Neural cell (in vitro differentiated cells): ENCODE measurements at regions not wholly inside any gene's neighbourhood (a gene's known extent, or its start where the extent isn't known, plus 50 kb on each side); places are given as distances from the start of the nearest gene placed in this dataset.

ENCODE experiments used
- H2AFZ ChIP-seq: fragments of 200-600, 300-800 bp; sonication (generic), shearing (Covaris generic); 2 replicates; pipeline ENCODE4 v1.6.0; 2014; ENCODE audit warnings: low read depth, mild to moderate bottlenecking, antibody characterized with exemption, low read length, moderate library complexity
- H3F3A ChIP-seq: fragments of 200-600 bp; shearing (Covaris generic); 2 replicates; pipeline ENCODE4 v1.6.1; 2016; ENCODE audit warnings: mild to moderate bottlenecking, moderate library complexity, mixed read lengths, antibody characterized with exemption, low read length; ENCODE audit not compliant: insufficient read depth, poor library complexity, severe bottlenecking
- H3K27ac ChIP-seq: fragments of 200-600, 300-800 bp; sonication (generic), shearing (Covaris generic); 2 replicates; pipeline ENCODE4 v1.5.1; 2014; ENCODE audit warnings: mild to moderate bottlenecking, low read length, moderate library complexity
- H3K27me3 ChIP-seq: fragments of 300-800, 200-600 bp; sonication (generic), shearing (Covaris generic); 2 replicates; pipeline ENCODE4 v1.6.0; 2014; ENCODE audit warnings: mild to moderate bottlenecking, low read depth, low read length, moderate library complexity; ENCODE audit not compliant: insufficient read depth
- H3K36me3 ChIP-seq: fragments of 300-800, 200-600 bp; sonication (generic), shearing (Covaris generic); 2 replicates; pipeline ENCODE4 v1.5.1; 2014; ENCODE audit warnings: mild to moderate bottlenecking, antibody characterized with exemption, low read length, moderate library complexity; ENCODE audit not compliant: insufficient read depth
- H3K4me2 ChIP-seq: fragments of 300-800, 200-600 bp; sonication (generic), shearing (Covaris generic); 2 replicates; pipeline ENCODE4 v1.6.0; 2014; ENCODE audit warnings: mild to moderate bottlenecking, low read length
- H3K4me3 ChIP-seq: fragments of 300-800, 200-600 bp; sonication (generic), shearing (Covaris generic); 2 replicates; pipeline ENCODE4 v1.5.1; 2014; ENCODE audit warnings: mild to moderate bottlenecking, low read length, moderate library complexity
- H3K79me2 ChIP-seq: fragments of 200-600 bp; shearing (Covaris generic); replicated peaks from 2 replicates; pipeline ENCODE4 v1.6.0; 2014; ENCODE audit warnings: mild to moderate bottlenecking, low read length, moderate library complexity; ENCODE audit not compliant: insufficient read depth
- H3K9ac ChIP-seq: fragments of 300-800, 200-600 bp; sonication (generic), shearing (Covaris generic); 2 replicates; pipeline ENCODE4 v1.6.1; 2016; ENCODE audit warnings: mild to moderate bottlenecking, low read length, mixed read lengths
- H3K9me2 ChIP-seq: fragments of 200-600 bp; shearing (Covaris generic); 2 replicates; pipeline ENCODE4 v1.6.1; 2016; ENCODE audit warnings: mild to moderate bottlenecking, low read length, mixed read lengths; ENCODE audit not compliant: insufficient read depth
- H3K9me3 ChIP-seq: fragments of 200-600, 300-800 bp; sonication (generic), shearing (Covaris generic); 2 replicates; pipeline ENCODE4 v1.6.1; 2016; ENCODE audit warnings: mild to moderate bottlenecking, mixed run types, low read length, moderate library complexity, mixed read lengths
- H4K20me1 ChIP-seq: fragments of 200-600 bp; shearing (Covaris generic); 2 replicates; pipeline ENCODE4 v1.6.1; 2016; ENCODE audit warnings: mild to moderate bottlenecking, mixed run types; ENCODE audit not compliant: insufficient read depth
- EP300 ChIP-seq: fragments of 450-650 bp; conservative IDR thresholded peaks from 2 replicates; pipeline ENCODE4 v1.6.1; 2014; ENCODE audit warnings: antibody characterized with exemption, mild to moderate bottlenecking, moderate library complexity; ENCODE audit not compliant: poor library complexity, severe bottlenecking
- EZH2 ChIP-seq: fragments of 200-600, 300-800 bp; shearing (Covaris generic), sonication (generic); IDR thresholded peaks from 2 replicates; pipeline ENCODE4 v1.6.1; 2014; ENCODE audit warnings: antibody characterized with exemption, low read length, borderline replicate concordance, mild to moderate bottlenecking; ENCODE audit not compliant: insufficient read depth, poor library complexity, severe bottlenecking
- MXI1 ChIP-seq: fragments of 450-650 bp; conservative IDR thresholded peaks from 2 replicates; pipeline ENCODE4 v1.6.1; 2014; ENCODE audit warnings: antibody characterized with exemption, mild to moderate bottlenecking; ENCODE audit not compliant: poor library complexity, severe bottlenecking
- POLR2AphosphoS5 ChIP-seq: IDR thresholded peaks from 2 replicates; pipeline ENCODE4 v1.6.1; 2012
- RAD21 ChIP-seq: fragments of 450-650 bp; conservative IDR thresholded peaks from 2 replicates; pipeline ENCODE4 v1.6.1; 2014; ENCODE audit warnings: antibody characterized with exemption, mild to moderate bottlenecking, moderate library complexity
- SMC3 ChIP-seq: fragments of 450-650 bp; conservative IDR thresholded peaks from 2 replicates; pipeline ENCODE4 v1.6.1; 2014; ENCODE audit warnings: antibody characterized with exemption, mild to moderate bottlenecking, moderate library complexity; ENCODE audit not compliant: poor library complexity
- TAF1 ChIP-seq: IDR thresholded peaks from 2 replicates; pipeline ENCODE4 v1.6.1; 2012; ENCODE audit warnings: low read depth
- TF ChIP-seq, protein P1 (sequence below): fragments of 450-650 bp; IDR thresholded peaks from 2 replicates; pipeline ENCODE4 v1.5.1; 2014; ENCODE audit warnings: antibody characterized with exemption, mild to moderate bottlenecking, moderate library complexity; ENCODE audit not compliant: poor library complexity, severe bottlenecking
- TF ChIP-seq, protein P2 (sequence below): IDR thresholded peaks from 2 replicates; pipeline ENCODE4 v1.6.1; 2012; ENCODE audit warnings: borderline replicate concordance

DNA sequence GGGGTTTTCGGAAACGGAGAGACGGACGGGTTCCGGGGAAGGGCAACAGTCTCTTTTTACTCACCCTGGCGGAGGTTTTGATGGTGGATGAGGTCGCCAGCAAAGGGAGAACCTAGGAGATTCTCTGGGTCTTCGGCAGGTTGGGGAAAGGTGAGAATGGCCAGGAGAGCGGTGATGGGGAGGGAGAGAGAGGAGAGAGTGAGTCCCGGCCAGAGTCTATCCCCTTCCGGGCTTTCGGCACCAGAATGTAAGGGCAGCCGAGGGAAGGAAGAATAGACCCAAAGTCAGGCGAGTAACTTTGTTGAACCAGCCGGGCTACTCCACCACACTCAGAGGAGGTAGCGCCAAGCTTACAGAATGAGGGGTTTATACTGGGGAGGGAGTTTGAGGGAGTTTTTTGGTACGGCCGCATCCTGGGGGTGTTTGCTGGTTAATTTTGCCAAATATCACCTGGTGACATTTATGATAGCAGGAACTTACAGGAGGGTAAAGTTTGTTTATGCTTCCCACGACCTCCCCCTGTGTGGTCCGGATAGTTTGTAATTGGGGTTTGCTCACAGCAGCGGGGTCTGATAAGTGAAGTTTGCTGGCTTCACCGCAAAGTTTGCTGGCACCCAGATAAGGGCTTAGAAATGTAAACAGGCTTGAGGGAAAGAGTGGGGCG, 141.1 kb upstream of the ETV3 start:
- H2AFZ ChIP-seq, result no peak overlapping the region
- no peak for TF ChIP-seq RAD21
- TF ChIP-seq TAF1, result no peak
- no peak for TF ChIP-seq MXI1
- TF ChIP-seq, protein P1, sequence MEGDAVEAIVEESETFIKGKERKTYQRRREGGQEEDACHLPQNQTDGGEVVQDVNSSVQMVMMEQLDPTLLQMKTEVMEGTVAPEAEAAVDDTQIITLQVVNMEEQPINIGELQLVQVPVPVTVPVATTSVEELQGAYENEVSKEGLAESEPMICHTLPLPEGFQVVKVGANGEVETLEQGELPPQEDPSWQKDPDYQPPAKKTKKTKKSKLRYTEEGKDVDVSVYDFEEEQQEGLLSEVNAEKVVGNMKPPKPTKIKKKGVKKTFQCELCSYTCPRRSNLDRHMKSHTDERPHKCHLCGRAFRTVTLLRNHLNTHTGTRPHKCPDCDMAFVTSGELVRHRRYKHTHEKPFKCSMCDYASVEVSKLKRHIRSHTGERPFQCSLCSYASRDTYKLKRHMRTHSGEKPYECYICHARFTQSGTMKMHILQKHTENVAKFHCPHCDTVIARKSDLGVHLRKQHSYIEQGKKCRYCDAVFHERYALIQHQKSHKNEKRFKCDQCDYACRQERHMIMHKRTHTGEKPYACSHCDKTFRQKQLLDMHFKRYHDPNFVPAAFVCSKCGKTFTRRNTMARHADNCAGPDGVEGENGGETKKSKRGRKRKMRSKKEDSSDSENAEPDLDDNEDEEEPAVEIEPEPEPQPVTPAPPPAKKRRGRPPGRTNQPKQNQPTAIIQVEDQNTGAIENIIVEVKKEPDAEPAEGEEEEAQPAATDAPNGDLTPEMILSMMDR, result no peak
- no peak for TF ChIP-seq SMC3
- TF ChIP-seq EZH2, result no peak
- TF ChIP-seq POLR2AphosphoS5, result no peak
- TF ChIP-seq, protein P2, sequence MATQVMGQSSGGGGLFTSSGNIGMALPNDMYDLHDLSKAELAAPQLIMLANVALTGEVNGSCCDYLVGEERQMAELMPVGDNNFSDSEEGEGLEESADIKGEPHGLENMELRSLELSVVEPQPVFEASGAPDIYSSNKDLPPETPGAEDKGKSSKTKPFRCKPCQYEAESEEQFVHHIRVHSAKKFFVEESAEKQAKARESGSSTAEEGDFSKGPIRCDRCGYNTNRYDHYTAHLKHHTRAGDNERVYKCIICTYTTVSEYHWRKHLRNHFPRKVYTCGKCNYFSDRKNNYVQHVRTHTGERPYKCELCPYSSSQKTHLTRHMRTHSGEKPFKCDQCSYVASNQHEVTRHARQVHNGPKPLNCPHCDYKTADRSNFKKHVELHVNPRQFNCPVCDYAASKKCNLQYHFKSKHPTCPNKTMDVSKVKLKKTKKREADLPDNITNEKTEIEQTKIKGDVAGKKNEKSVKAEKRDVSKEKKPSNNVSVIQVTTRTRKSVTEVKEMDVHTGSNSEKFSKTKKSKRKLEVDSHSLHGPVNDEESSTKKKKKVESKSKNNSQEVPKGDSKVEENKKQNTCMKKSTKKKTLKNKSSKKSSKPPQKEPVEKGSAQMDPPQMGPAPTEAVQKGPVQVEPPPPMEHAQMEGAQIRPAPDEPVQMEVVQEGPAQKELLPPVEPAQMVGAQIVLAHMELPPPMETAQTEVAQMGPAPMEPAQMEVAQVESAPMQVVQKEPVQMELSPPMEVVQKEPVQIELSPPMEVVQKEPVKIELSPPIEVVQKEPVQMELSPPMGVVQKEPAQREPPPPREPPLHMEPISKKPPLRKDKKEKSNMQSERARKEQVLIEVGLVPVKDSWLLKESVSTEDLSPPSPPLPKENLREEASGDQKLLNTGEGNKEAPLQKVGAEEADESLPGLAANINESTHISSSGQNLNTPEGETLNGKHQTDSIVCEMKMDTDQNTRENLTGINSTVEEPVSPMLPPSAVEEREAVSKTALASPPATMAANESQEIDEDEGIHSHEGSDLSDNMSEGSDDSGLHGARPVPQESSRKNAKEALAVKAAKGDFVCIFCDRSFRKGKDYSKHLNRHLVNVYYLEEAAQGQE, result no peak
- no peak for TF ChIP-seq EP300

DNA sequence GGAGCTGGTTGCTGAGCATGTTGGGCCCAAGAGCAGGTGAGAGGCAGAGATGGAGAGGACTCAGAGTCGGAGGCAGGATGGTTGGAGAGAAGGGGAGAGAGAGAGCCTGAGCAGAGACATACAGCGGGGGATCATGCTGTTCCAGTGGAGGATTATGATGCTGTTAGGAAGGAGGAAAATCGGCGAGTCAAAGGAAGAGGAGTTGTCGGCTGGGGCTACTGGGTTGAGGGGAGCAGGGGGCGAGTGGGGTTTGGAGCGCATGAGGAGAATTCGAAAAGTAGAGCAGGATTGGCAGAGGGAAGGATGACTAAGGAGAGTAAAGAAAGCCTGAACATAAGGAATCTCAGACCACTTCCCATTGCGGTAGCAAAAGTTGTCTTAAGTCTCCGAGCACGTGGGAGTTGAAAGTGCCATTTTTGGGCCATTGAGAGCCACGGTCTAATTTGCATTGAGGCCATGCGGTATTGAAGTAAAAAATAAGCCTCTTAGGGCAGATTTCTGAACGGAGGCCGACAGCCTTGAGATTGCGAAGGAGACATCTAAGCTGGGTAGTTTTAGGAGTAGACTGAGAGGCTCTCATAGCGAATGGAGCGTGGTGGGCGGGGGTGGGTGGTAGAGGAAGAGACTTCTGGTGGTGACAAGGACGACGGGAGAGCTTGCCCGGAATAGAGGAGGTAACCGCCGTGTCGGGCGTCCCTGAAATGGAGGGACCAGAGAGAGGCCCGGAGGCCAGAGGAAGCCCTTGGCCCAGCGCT, 140.4 kb upstream of the ETV3 start:
- H3K4me2 ChIP-seq, result no peak overlapping the region
- no peaks in the 10 kb centered on the region for H3K9me2 ChIP-seq
- no peaks in the 10 kb centered on the region for H3K27me3 ChIP-seq
- no peak overlapping the region for H2AFZ ChIP-seq
- no peaks in the 10 kb centered on the region for H4K20me1 ChIP-seq
- H3F3A ChIP-seq, result no peaks in the 10 kb centered on the region
- H3K36me3 ChIP-seq, result no peaks in the 10 kb centered on the region
- no peak overlapping the region for H3K4me3 ChIP-seq
- no peak overlapping the region for H3K27ac ChIP-seq
- no peaks in the 10 kb centered on the region for H3K9me3 ChIP-seq
- H3K79me2 ChIP-seq, result no peaks in the 10 kb centered on the region
- TF ChIP-seq, protein P2, result no peak
- no peak for TF ChIP-seq EZH2
- TF ChIP-seq, protein P1, result no peak
- TF ChIP-seq TAF1, result no peak
- TF ChIP-seq SMC3, result no peak
- no peak for TF ChIP-seq POLR2AphosphoS5
- no peak for TF ChIP-seq RAD21
- H3K9ac ChIP-seq, result no peak overlapping the region

More for the DNA sequence above, 141.1 kb upstream of the ETV3 start:
- Histone ChIP-seq H3K79me2 (no peaks in the 10 kb centered on the region), H3K9me2 (no peaks in the 10 kb centered on the region), H3K4me3 (no peak overlapping the region), H3K9ac (no peak overlapping the region), H3K27me3 (no peaks in the 10 kb centered on the region), H3F3A (no peaks in the 10 kb centered on the region), H3K9me3 (no peaks in the 10 kb centered on the region), H3K27ac (no peak overlapping the region), H3K4me2 (no peak overlapping the region), H4K20me1 (no peaks in the 10 kb centered on the region), H3K36me3 (no peaks in the 10 kb centered on the region)
